ENCODE measurements at regions not wholly inside any gene's neighbourhood (a gene's known extent, or its start where the extent isn't known, plus 50 kb on each side); places are given as distances from the start of the nearest gene placed in this dataset.

DNA sequence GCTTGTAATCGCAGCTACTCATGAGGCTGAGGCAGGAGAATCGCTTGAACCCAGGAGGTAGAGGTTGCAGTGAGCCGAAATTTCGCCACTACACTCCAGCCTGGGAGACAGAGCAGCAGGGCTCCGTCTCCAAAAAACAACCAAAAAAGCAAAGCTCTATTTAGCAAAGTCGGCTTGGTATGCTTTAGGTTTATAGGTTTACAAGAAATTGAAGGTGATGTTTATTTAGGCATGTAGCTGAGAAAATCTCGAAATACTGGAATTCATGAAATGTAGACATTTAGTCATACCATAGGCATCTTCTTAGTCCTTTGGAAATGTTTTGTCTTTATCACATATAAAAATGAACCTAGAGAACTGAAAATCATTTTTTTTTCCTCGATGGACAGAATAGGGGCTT, 453.8 kb upstream of the ANKRD30A start:
- Mint-ChIP-seq H3K9me3 (peaks cover 0 to 21% (median 11%) of the 10 kb centered on the region in 7 donors), H3K27me3 (no peaks in the 10 kb centered on the region), H3K4me3 (no peak overlapping the region), H3K27ac (no peak overlapping the region), H3K4me1 (no peaks in the 10 kb centered on the region), H3K36me3 (no peaks in the 10 kb centered on the region)
- no peaks in the 10 kb centered on the region for H3K27me3 ChIP-seq (ENCODE audit: control insufficient read depth, insufficient read depth, low read length)
- H3K4me1 ChIP-seq (ENCODE audit: control insufficient read depth, insufficient read depth, low read length, poor library complexity, severe bottlenecking), result no peaks in the 10 kb centered on the region
- H3K36me3 ChIP-seq (ENCODE audit: control insufficient read depth, insufficient read depth, low read length), result no peaks in the 10 kb centered on the region
- no peak for ATAC-seq (ENCODE audit: low read depth in 2 of 2)
- H3K27ac ChIP-seq (ENCODE audit: insufficient read depth, low read length, poor library complexity, severe bottlenecking), result no peak overlapping the region
- peaks cover 2 to 4% of the 10 kb centered on the region in 2 experiments for H3K9me3 ChIP-seq (ENCODE audit: control insufficient read depth in 2 of 2, low read length in 2 of 2)
- DNase-seq, result no peak
- H3K4me3 ChIP-seq (ENCODE audit: low read depth, low read length), result no peak overlapping the region

DNA sequence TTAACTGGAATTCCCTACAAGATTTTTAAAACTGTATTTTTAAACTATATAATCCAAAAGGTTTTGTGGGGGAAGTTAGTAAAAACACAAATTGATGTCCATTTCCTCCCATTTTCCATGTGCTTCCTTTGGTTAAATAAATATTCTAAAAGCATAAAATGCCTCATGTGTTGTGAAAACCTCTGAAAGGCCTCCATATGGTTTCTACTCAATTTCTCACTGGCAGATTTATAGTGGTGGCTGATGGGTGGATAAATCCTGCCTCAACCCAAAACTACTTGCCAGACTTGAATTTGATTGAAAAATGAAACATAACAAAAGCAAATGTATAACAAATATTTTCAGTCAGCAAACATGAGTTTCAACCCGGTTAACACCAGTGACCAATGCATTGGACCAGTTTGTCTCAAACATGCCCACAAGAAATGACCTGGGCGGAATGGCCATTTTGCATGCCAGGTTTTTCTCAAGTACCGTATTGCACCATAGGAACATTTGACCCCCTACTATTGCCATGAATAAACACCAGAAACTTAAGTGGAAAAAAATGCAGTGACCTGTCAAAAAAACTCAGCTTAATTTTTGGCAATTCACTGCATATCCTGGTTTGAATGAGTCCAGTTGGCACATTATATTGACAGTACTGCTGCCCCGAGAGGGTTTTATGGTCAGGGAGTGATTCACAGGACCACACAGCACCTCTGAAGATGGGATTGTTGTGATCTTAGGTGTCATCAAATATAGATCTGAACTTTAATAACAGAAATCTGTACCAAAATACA, 454.6 kb upstream of the ANKRD30A start:
- H3K27ac ChIP-seq (ENCODE audit: insufficient read depth, low read length, poor library complexity, severe bottlenecking), result no peak overlapping the region
- no peaks in the 10 kb centered on the region for H3K4me1 Mint-ChIP-seq
- peaks cover 0 to 16% (median 10%) of the 10 kb centered on the region in 7 donors for H3K9me3 Mint-ChIP-seq
- no peaks in the 10 kb centered on the region for H3K27me3 ChIP-seq (ENCODE audit: control insufficient read depth, insufficient read depth, low read length)
- H3K27me3 Mint-ChIP-seq, result no peaks in the 10 kb centered on the region
- H3K36me3 ChIP-seq (ENCODE audit: control insufficient read depth, insufficient read depth, low read length), result no peaks in the 10 kb centered on the region
- no peak overlapping the region for H3K4me3 ChIP-seq (ENCODE audit: low read depth, low read length)
- no peak for DNase-seq
- H3K4me3 Mint-ChIP-seq, result no peak overlapping the region
- no peaks in the 10 kb centered on the region for H3K36me3 Mint-ChIP-seq
- H3K27ac Mint-ChIP-seq, result no peak overlapping the region
- H3K4me1 ChIP-seq (ENCODE audit: control insufficient read depth, insufficient read depth, low read length, poor library complexity, severe bottlenecking), result no peaks in the 10 kb centered on the region
- peaks cover 2 to 4% of the 10 kb centered on the region in 2 experiments for H3K9me3 ChIP-seq (ENCODE audit: control insufficient read depth in 2 of 2, low read length in 2 of 2)
- ATAC-seq (ENCODE audit: low read depth in 2 of 2), result no peak

DNA sequence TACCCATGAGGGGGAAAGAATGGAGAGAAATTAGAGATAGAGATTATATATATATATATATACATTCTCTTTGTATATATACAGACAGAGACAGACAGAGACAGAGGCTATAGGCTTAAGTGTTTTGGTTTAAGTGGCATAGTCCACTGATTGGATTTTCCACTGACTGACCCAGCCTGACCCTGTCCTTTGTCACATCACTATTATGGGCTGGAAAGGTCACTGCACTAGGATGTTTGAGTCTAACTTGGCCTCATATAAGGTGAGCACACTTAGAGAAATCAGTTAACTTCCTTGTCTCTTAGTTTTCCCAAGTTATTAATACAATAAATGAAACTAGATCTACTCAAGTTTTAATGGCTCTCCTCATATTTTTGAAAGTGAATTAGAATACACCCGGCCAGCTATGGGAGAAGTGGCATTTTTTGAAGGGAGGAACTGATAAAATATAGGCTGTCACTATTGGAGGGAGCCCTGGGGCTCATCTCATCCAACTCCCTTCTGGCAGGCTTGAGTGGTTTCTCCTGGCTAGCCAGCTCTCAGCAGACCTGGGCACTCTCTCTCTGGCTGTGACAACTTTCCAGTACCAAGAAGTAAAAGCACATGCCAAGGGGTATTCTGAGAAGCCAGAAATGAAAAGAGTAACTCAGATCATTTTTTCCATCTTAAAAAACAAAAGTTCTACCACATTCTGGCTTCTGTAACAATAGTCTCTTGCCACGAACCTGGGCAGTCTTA, 455.6 kb upstream of the ANKRD30A start:
- Mint-ChIP-seq H3K27me3 (no peaks in the 10 kb centered on the region), H3K36me3 (no peaks in the 10 kb centered on the region), H3K9me3 (peaks cover 0 to 13% (median 8%) of the 10 kb centered on the region in 7 donors), H3K4me1 (no peaks in the 10 kb centered on the region), H3K4me3 (no peak overlapping the region), H3K27ac (no peak overlapping the region)
- peaks cover 2 to 8% of the 10 kb centered on the region in 2 experiments for H3K9me3 ChIP-seq (ENCODE audit: control insufficient read depth in 2 of 2, low read length in 2 of 2)
- no peak overlapping the region for H3K4me3 ChIP-seq (ENCODE audit: low read depth, low read length)
- no peaks in the 10 kb centered on the region for H3K4me1 ChIP-seq (ENCODE audit: control insufficient read depth, insufficient read depth, low read length, poor library complexity, severe bottlenecking)
- no peaks in the 10 kb centered on the region for H3K36me3 ChIP-seq (ENCODE audit: control insufficient read depth, insufficient read depth, low read length)
- H3K27ac ChIP-seq (ENCODE audit: insufficient read depth, low read length, poor library complexity, severe bottlenecking), result no peak overlapping the region
- no peaks in the 10 kb centered on the region for H3K27me3 ChIP-seq (ENCODE audit: control insufficient read depth, insufficient read depth, low read length)
- DNase-seq (no peak), ATAC-seq (ENCODE audit: low read depth in 2 of 2) (no peak)

DNA sequence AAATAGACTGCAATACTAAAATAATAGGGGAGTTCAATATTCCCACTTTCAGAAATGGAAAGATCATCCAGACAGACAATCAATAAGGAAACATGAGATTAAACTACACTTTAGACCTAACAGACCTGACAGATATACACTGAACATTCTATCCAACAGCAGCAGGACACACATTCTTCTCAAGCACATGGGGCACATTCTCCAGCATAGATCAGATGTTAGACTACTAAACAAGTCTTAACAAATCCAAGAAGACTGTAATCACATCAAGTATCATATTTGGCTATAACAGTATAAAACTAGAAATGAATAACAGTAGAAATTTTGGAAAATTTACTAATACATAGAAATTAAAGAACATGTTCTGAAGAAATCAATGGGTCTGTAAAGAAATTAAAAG, 458.9 kb upstream of the ANKRD30A start:
- Histone ChIP-seq H3K4me3 (ENCODE audit: low read depth, low read length) (no peak overlapping the region), H3K9me3 (ENCODE audit: control insufficient read depth in 2 of 2, low read length in 2 of 2) (peaks cover 2 to 8% of the 10 kb centered on the region in 2 experiments), H3K27me3 (ENCODE audit: control insufficient read depth, insufficient read depth, low read length) (no peaks in the 10 kb centered on the region), H3K36me3 (ENCODE audit: control insufficient read depth, insufficient read depth, low read length) (no peaks in the 10 kb centered on the region), H3K27ac (ENCODE audit: insufficient read depth, low read length, poor library complexity, severe bottlenecking) (no peak overlapping the region), H3K4me1 (ENCODE audit: control insufficient read depth, insufficient read depth, low read length, poor library complexity, severe bottlenecking) (no peaks in the 10 kb centered on the region)
- Mint-ChIP-seq H3K27me3 (no peaks in the 10 kb centered on the region), H3K9me3 (peaks cover 4 to 17% (median 7%) of the 10 kb centered on the region in 7 donors), H3K36me3 (no peaks in the 10 kb centered on the region), H3K4me3 (no peak overlapping the region), H3K4me1 (no peaks in the 10 kb centered on the region), H3K27ac (no peak overlapping the region)
- no peak for ATAC-seq (ENCODE audit: low read depth in 2 of 2)
- DNase-seq, result no peak

DNA sequence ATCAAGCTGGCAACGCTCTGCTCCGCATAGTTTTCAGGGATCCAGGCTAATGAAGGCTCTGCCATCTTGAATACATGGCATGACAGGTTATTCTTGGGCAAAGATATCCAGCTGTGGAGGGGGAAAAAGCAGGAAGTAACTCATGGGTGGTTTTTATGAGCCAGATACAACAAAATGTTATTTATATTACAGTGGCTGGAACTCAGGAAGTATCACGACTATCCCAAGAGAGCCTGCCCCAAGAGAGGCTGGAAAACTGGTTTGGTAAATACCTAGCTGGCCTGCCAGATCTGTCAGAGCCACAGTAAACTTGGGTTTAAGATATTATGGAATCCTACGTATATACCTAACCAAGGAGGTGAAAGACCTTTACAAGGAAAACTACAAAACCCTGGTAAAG, 462.8 kb upstream of the ANKRD30A start:
- Histone ChIP-seq H3K27me3 (ENCODE audit: control insufficient read depth, insufficient read depth, low read length) (no peaks in the 10 kb centered on the region), H3K4me1 (ENCODE audit: control insufficient read depth, insufficient read depth, low read length, poor library complexity, severe bottlenecking) (no peaks in the 10 kb centered on the region), H3K36me3 (ENCODE audit: control insufficient read depth, insufficient read depth, low read length) (no peaks in the 10 kb centered on the region), H3K9me3 (ENCODE audit: control insufficient read depth in 2 of 2, low read length in 2 of 2) (peaks cover 0 to 4% of the 10 kb centered on the region in 2 experiments), H3K4me3 (ENCODE audit: low read depth, low read length) (no peak overlapping the region), H3K27ac (ENCODE audit: insufficient read depth, low read length, poor library complexity, severe bottlenecking) (no peak overlapping the region)
- Mint-ChIP-seq H3K27ac (no peak overlapping the region), H3K9me3 (peaks cover 3 to 18% (median 6%) of the 10 kb centered on the region in 7 donors), H3K4me1 (no peaks in the 10 kb centered on the region), H3K36me3 (no peaks in the 10 kb centered on the region), H3K4me3 (no peak overlapping the region), H3K27me3 (no peaks in the 10 kb centered on the region)
- DNase-seq (no peak), ATAC-seq (ENCODE audit: low read depth in 2 of 2) (no peak)

DNA sequence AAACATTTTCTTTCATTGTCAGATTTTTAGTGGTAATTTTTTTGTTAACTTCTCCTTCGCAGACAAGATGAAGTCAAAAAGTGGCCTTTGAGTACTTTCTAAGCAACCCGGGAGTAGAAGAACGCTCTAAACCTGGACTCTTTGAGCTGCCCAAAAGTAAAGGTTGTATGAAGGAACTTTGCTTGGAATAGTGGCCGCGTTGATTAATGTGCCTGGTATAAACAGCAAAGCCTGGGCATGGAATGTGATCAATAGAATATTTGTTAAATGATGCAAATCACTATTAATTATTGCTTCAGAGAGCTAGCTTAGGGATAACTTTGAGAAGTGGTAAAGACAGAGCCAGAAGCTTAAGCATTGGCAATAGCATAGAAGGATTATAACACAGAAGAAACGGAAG, 475.1 kb upstream of the ANKRD30A start:
- H3K4me1 Mint-ChIP-seq, result no peaks in the 10 kb centered on the region
- no peak overlapping the region for H3K4me3 ChIP-seq (ENCODE audit: low read depth, low read length)
- H3K27ac Mint-ChIP-seq, result no peak overlapping the region
- H3K36me3 ChIP-seq (ENCODE audit: control insufficient read depth, insufficient read depth, low read length), result no peaks in the 10 kb centered on the region
- DNase-seq (no peak), ATAC-seq (ENCODE audit: low read depth in 2 of 2) (no peak)
- no peaks in the 10 kb centered on the region for H3K4me1 ChIP-seq (ENCODE audit: control insufficient read depth, insufficient read depth, low read length, poor library complexity, severe bottlenecking)
- H3K4me3 Mint-ChIP-seq, result no peak overlapping the region
- H3K27me3 ChIP-seq (ENCODE audit: control insufficient read depth, insufficient read depth, low read length), result no peaks in the 10 kb centered on the region
- H3K36me3 Mint-ChIP-seq, result no peaks in the 10 kb centered on the region
- H3K9me3 Mint-ChIP-seq, result peaks cover 0 to 23% (median 4%) of the 10 kb centered on the region in 7 donors
- no peak overlapping the region for H3K27ac ChIP-seq (ENCODE audit: insufficient read depth, low read length, poor library complexity, severe bottlenecking)
- H3K27me3 Mint-ChIP-seq, result no peaks in the 10 kb centered on the region
- peaks cover 0 to 9% of the 10 kb centered on the region in 2 experiments for H3K9me3 ChIP-seq (ENCODE audit: control insufficient read depth in 2 of 2, low read length in 2 of 2)

DNA sequence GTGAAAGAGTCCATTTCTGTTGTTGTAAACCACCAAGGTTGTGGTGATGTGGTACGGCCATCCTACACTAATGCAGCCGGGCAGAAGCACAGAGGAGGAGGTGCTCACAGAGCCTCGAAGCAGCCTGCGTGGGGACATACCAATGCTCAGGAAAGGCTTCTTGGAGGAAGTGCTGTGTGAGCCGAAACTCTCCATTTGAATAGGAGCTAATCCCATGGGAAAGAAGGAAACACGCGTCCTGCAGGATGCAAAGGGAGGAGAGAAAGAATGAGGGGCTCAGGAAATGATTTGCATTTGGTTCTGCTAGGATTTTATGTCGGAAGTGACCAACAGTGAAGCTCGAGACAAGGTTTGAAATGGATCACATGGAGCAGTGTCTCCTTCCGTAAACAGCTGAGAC, 477.9 kb upstream of the ANKRD30A start:
- Histone ChIP-seq H3K4me3 (ENCODE audit: low read depth, low read length) (no peak overlapping the region), H3K4me1 (ENCODE audit: control insufficient read depth, insufficient read depth, low read length, poor library complexity, severe bottlenecking) (no peaks in the 10 kb centered on the region), H3K36me3 (ENCODE audit: control insufficient read depth, insufficient read depth, low read length) (no peaks in the 10 kb centered on the region), H3K27ac (ENCODE audit: insufficient read depth, low read length, poor library complexity, severe bottlenecking) (no peak overlapping the region), H3K27me3 (ENCODE audit: control insufficient read depth, insufficient read depth, low read length) (no peaks in the 10 kb centered on the region), H3K9me3 (ENCODE audit: control insufficient read depth in 2 of 2, low read length in 2 of 2) (peaks cover 0 to 9% of the 10 kb centered on the region in 2 experiments)
- Mint-ChIP-seq H3K4me3 (no peak overlapping the region), H3K36me3 (no peaks in the 10 kb centered on the region), H3K27me3 (no peaks in the 10 kb centered on the region), H3K27ac (no peak overlapping the region), H3K4me1 (no peaks in the 10 kb centered on the region), H3K9me3 (peaks cover 0 to 24% (median 5%) of the 10 kb centered on the region in 7 donors)
- DNase-seq, result no peak
- no peak for ATAC-seq (ENCODE audit: low read depth in 2 of 2)
